HG03558 (cell line): ENCODE measurements at regions not wholly inside any gene's neighbourhood (a gene's known extent, or its start where the extent isn't known, plus 50 kb on each side); places are given as distances from the start of the nearest gene placed in this dataset.

ENCODE experiments used
- ATAC-seq: cut with Tn5 transposase; IDR thresholded peaks from one replicate; pipeline ENCODE4 v1.9.1; 2021; ENCODE audit warnings: moderate number of reproducible peaks; ENCODE audit not compliant: unreplicated experiment; ENCODE audit errors: extremely low read depth

DNA sequence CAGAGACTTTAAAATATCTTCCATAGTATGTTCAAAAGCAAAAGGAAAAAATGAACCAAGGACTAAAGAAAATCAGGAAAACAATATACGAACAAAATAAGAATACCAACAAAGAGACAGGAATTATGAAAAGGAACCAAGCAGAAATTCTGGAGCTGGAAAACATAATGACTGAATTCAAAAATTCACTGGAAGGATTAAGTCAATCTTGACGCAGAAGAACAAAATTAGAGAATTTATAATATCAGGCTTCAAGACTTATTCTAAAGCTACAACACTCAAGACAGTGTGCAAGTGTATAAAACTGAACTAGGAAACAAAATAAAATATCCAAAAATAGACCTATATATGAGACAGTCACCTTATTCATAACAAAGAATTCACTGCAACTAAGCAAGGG is 56.9 kb upstream of the GYPC start:
- no peak for ATAC-seq

DNA sequence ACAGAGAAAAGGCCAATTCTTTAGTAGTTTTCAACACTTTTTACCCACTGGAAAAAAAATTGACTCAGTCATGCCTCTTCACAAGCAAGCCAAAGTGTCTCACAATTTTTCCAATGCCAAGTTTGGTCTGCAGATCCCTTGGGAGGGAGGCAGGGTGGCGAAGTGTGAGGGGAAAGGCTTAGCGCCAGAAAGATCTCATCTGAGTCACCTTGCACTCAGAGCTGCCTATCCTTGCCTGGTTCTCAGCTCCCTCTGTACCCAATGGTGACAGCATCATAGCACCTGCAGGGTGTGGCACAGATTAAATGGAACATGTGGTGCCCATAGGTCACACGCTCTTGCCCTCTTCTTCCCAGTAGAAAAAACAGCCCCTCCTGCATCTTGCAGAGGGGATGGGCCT is 55.2 kb upstream of the GYPC start:
- no peak for ATAC-seq

DNA sequence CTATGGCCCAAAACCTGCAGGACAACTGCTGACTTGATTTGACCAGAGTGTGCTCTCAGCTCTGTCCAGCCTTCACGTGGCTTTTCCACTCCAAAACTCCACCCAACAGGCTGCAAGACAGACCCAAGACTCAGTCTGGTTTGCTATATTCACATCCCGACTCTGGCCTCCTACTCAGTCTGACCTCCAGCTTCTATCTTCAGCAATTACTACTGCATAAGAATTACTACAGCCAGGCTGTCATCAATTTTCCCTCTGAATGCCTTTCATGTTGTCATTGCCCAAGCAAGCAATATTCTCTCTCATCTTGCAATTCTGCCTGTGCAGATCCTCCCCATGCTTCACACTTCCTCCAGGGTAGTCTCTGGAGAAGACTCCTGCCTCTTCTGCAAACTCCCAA is 53.6 kb upstream of the GYPC start:
- no peak for ATAC-seq
